ENCODE measurements at regions not wholly inside any gene's neighbourhood (a gene's known extent, or its start where the extent isn't known, plus 50 kb on each side); places are given as distances from the start of the nearest gene placed in this dataset.

- DNase-seq (ENCODE audit: low spot score in 2 of 2) = no peak
- 85 to 86% methylated on average over 22 to 23 of the region's 23 CpGs for WGBS, 2 donors
- intact Hi-C loops (cut with DNase I; ENCODE audit: low total_unique reads) = no loop called here
- TF ChIP-seq POLR2A (IDR thresholded peaks at IDR 0.05) = no peak
- no peak for TF ChIP-seq CTCF (IDR thresholded peaks at IDR 0.05)
- H3K4me3 ChIP-seq (ENCODE audit: low read depth, poor library complexity, severe bottlenecking) = no peak overlapping the region
Observed at GRCh38 chr5:4144411-4145007, 548.9 kb downstream of the IRX1 start.

GRCh38 chr5:4145511-4145910, 549.9 kb downstream of the IRX1 start:
- WGBS, 2 donors = 74 to 88% methylated on average over 3 of the region's 3 CpGs
- TF ChIP-seq CTCF (IDR thresholded peaks at IDR 0.05) (no peak), POLR2A (IDR thresholded peaks at IDR 0.05) (no peak)
- H3K4me3 ChIP-seq (ENCODE audit: low read depth, poor library complexity, severe bottlenecking) = no peak overlapping the region
- intact Hi-C loops (cut with DNase I; ENCODE audit: low total_unique reads) = no loop called here
- DNase-seq (ENCODE audit: low spot score in 2 of 2) = no peak

- DNase-seq (ENCODE audit: low spot score in 2 of 2) = no peak
- no peak overlapping the region for H3K4me3 ChIP-seq (ENCODE audit: low read depth, poor library complexity, severe bottlenecking)
- intact Hi-C loops (cut with DNase I; ENCODE audit: low total_unique reads) = no loop called here
- WGBS, 2 donors = 98 to 99% methylated on average over 3 of the region's 3 CpGs
- TF ChIP-seq POLR2A (IDR thresholded peaks at IDR 0.05) (no peak), CTCF (IDR thresholded peaks at IDR 0.05) (no peak)
Observed at GRCh38 chr5:4148009-4148408, 552.4 kb downstream of the IRX1 start.

- no peak overlapping the region for H3K4me3 ChIP-seq (ENCODE audit: low read depth, poor library complexity, severe bottlenecking)
- intact Hi-C loops (cut with DNase I; ENCODE audit: low total_unique reads) = no loop called here
- no peak for DNase-seq (ENCODE audit: low spot score in 2 of 2)
- no peak for TF ChIP-seq POLR2A (IDR thresholded peaks at IDR 0.05)
- TF ChIP-seq CTCF (IDR thresholded peaks at IDR 0.05) = no peak
- WGBS, 2 donors = 67 to 71% methylated on average over 3 of the region's 3 CpGs
Observed at GRCh38 chr5:4150067-4150466, 554.4 kb downstream of the IRX1 start.

- TF ChIP-seq POLR2A (IDR thresholded peaks at IDR 0.05) (no peak), CTCF (IDR thresholded peaks at IDR 0.05) (no peak)
- 83 to 95% methylated on average over 1 of the region's 1 CpG for WGBS, 2 donors
- no peak for DNase-seq (ENCODE audit: low spot score in 2 of 2)
- no peak overlapping the region for H3K4me3 ChIP-seq (ENCODE audit: low read depth, poor library complexity, severe bottlenecking)
- intact Hi-C loops (cut with DNase I; ENCODE audit: low total_unique reads) = no loop called here
Observed at GRCh38 chr5:4156153-4156552, 560.5 kb downstream of the IRX1 start.

- intact Hi-C loops (cut with DNase I; ENCODE audit: low total_unique reads) = no loop called here
- no peak overlapping the region for H3K4me3 ChIP-seq (ENCODE audit: low read depth, poor library complexity, severe bottlenecking)
- no peak for DNase-seq (ENCODE audit: low spot score in 2 of 2)
- TF ChIP-seq CTCF (IDR thresholded peaks at IDR 0.05) (no peak), POLR2A (IDR thresholded peaks at IDR 0.05) (no peak)
Observed at GRCh38 chr5:4156889-4157288, 561.3 kb downstream of the IRX1 start.
